Tibial nerve (tissue), 4 donors: ENCODE measurements at regions not wholly inside any gene's neighbourhood (a gene's known extent, or its start where the extent isn't known, plus 50 kb on each side); places are given as distances from the start of the nearest gene placed in this dataset.
A peak's percentile ranks its signal among the peaks of the same experiment; 100 is the strongest.

Experiments used
- DNase-seq, 2 donors: peaks; one replicate each; pipeline ENCODE4 v3.0.0-alpha.2; 2019; ENCODE audit warnings: low spot score in 2 of 2
- H3K27ac ChIP-seq, 4 donors: fragments of 200-600 bp; sonication (generic) in 3 of 4; one replicate each; pipeline ENCODE4 v1.5.1; 2017 to 2019; ENCODE audit warnings: mild to moderate bottlenecking in 1 of 4
- H3K27me3 ChIP-seq, 2 donors: fragments of 200-600 bp; sonication (generic) in 1 of 2; one replicate each; pipeline versions ENCODE4 v1.5.1 to v1.6.0; 2017 to 2019
- H3K36me3 ChIP-seq, 3 donors: fragments of 200-600 bp; sonication (generic); one replicate each; pipeline ENCODE4 v1.5.1; 2018 to 2019
- H3K4me1 ChIP-seq, 4 donors: fragments of 200-600 bp; sonication (generic) in 3 of 4; one replicate each; pipeline ENCODE4 v1.5.1; 2017 to 2019
- H3K4me3 ChIP-seq, 4 donors: fragments of 200-600 bp; sonication (generic) in 3 of 4; one replicate each; pipeline ENCODE4 v1.5.1; 2017 to 2019; ENCODE audit warnings: mild to moderate bottlenecking in 1 of 4, moderate library complexity in 1 of 4
- H3K9me3 ChIP-seq, 4 donors: fragments of 200-600 bp; sonication (generic) in 3 of 4; one replicate each; pipeline ENCODE4 v1.5.1; 2017 to 2019
- EP300 ChIP-seq, 2 donors: sonication (generic); formaldehyde crosslinking; IDR thresholded peaks; one replicate each; pipeline ENCODE4 v1.6.1; 2017; ENCODE audit warnings: antibody characterized with exemption in 2 of 2, mild to moderate bottlenecking in 1 of 2
- POLR2A ChIP-seq, 2 donors: fragments of 450-650 bp; IDR thresholded peaks; one replicate each; pipeline ENCODE4 v1.6.1; 2017; ENCODE audit warnings: antibody characterized with exemption in 2 of 2, mild to moderate bottlenecking in 2 of 2, moderate library complexity in 2 of 2
- WGBS, 2 donors: methylation state at CpG; one replicate each; pipeline ENCODE4 v1.1.5; 2018; 5-methylcytosine and 5-hydroxymethylcytosine counted together
- TF ChIP-seq, protein P1 (sequence below), 5 experiments: fragments of 200-600 bp in 3 of 5; fragments of 450-650 bp in 2 of 5; sonication (generic) in 3 of 5; IDR thresholded peaks; one replicate each; pipeline ENCODE4 v1.5.1; 2016 to 2019; ENCODE audit warnings: antibody characterized with exemption in 5 of 5, mild to moderate bottlenecking in 3 of 5, moderate library complexity in 2 of 5

DNA sequence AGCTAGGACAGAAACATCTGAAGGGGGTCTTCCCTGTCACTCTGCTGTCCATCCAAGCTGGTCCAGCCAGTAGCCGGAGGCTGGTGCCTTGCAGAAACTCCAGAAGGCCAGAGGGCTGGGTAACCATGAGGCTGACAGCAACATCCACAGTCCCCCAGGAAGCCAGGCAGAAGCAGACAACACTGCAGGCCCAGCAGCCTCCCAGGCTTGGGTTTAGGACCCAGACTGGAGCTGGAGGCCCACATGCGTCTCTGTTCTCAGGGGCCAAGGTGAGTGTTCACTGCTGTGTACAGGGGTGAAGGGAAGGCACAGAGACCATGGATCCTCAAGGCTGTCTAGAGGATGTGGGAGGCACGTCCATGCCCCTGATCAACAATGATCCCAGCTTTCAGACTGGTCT is 136.4 kb upstream of the PRMT8 start:
- H3K36me3 ChIP-seq, result no peaks in the 10 kb centered on the region
- WGBS, 2 donors, result 89% methylated on average over 1 to 3 of the region's 3 CpGs
- no peak for DNase-seq
- H3K4me1 ChIP-seq, result no peaks in the 10 kb centered on the region
- H3K4me3 ChIP-seq, result no peak overlapping the region
- H3K9me3 ChIP-seq, result no peaks in the 10 kb centered on the region
- TF ChIP-seq, protein P1, sequence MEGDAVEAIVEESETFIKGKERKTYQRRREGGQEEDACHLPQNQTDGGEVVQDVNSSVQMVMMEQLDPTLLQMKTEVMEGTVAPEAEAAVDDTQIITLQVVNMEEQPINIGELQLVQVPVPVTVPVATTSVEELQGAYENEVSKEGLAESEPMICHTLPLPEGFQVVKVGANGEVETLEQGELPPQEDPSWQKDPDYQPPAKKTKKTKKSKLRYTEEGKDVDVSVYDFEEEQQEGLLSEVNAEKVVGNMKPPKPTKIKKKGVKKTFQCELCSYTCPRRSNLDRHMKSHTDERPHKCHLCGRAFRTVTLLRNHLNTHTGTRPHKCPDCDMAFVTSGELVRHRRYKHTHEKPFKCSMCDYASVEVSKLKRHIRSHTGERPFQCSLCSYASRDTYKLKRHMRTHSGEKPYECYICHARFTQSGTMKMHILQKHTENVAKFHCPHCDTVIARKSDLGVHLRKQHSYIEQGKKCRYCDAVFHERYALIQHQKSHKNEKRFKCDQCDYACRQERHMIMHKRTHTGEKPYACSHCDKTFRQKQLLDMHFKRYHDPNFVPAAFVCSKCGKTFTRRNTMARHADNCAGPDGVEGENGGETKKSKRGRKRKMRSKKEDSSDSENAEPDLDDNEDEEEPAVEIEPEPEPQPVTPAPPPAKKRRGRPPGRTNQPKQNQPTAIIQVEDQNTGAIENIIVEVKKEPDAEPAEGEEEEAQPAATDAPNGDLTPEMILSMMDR (IDR thresholded peaks at IDR 0.05), result no peak
- TF ChIP-seq EP300 (IDR thresholded peaks at IDR 0.05), result no peak
- TF ChIP-seq POLR2A (IDR thresholded peaks at IDR 0.05), result no peak
- H3K27me3 ChIP-seq, result peaks cover 0 to 4% of the 10 kb centered on the region in 2 donors
- no peak overlapping the region for H3K27ac ChIP-seq

DNA sequence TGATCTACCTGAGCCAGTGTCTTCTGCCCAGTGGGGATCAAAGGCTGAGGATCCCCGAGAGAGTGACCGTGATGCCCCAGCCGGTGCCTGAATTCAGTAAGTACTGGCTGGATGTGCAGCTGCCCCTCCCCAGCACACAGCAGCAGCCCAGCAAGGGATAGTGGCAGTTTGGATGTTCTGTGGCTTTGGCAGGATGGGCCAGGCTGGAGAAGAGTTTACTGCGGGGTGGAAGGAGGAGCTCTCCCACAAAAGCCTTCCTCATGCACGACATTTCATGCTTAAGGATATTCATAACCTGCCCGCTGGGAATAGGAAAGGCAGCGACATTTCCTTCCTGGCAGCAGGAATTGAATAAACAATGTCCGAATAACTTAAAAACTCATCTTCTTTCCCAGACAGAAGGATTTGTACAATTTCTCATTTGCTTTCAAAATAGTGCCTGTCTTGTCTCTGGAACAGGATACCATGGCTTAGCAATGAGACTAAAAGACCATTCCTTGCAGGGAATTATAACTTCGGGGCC is 135.6 kb upstream of the PRMT8 start:
- DNase-seq, result no peak
- Histone ChIP-seq H3K4me3 (no peak overlapping the region), H3K4me1 (no peaks in the 10 kb centered on the region)

DNA sequence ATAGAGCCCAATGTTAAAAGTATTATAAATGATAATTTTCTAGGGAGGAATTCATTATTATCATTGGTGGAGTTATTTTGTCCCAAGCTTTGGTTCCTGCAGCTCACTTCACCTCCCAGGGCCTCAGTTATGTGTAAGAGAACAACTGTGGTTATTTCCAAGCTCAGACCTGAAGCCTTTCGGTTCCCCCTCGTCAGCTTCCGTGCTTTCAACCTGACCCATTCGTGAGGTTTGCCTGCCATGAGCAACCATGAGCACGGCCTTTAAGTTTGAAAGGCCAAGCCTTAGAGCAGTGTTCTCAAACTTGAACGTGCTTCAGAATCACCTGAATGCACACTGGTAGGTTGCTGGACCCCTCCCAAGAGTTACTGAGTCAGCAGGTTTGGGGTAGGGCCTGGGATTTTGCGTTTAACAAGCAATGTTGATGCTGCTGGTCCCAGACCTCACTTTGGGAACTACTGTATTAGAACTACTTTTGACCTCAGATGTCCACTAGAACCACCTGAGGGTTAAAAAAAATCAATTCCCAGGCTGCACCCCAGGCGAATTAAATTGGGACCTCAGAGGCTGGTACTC is 133.0 kb upstream of the PRMT8 start:
- H3K4me3 ChIP-seq, result no peak overlapping the region
- H3K4me1 ChIP-seq, result no peaks in the 10 kb centered on the region
- no peak for TF ChIP-seq POLR2A (IDR thresholded peaks at IDR 0.05)
- TF ChIP-seq, protein P1 (IDR thresholded peaks at IDR 0.05), result no peak
- TF ChIP-seq EP300 (IDR thresholded peaks at IDR 0.05), result no peak
- WGBS, 2 donors, result 78 to 85% methylated on average over 8 of the region's 8 CpGs
- DNase-seq, result no peak
- no peaks in the 10 kb centered on the region for H3K9me3 ChIP-seq
- H3K27me3 ChIP-seq, result peaks cover 0 to 4% of the 10 kb centered on the region in 2 donors
- H3K27ac ChIP-seq, result no peak overlapping the region
- H3K36me3 ChIP-seq, result no peaks in the 10 kb centered on the region

More for the DNA sequence above, 135.6 kb upstream of the PRMT8 start:
- Histone ChIP-seq H3K27ac (no peak overlapping the region), H3K9me3 (no peaks in the 10 kb centered on the region), H3K36me3 (no peaks in the 10 kb centered on the region), H3K27me3 (peaks cover 0 to 4% of the 10 kb centered on the region in 2 donors)
- 54 to 61% methylated on average over 9 of the region's 9 CpGs for WGBS, 2 donors
- no peak for TF ChIP-seq POLR2A (IDR thresholded peaks at IDR 0.05)
- TF ChIP-seq, protein P1 (IDR thresholded peaks at IDR 0.05), result no peak
- TF ChIP-seq EP300 (IDR thresholded peaks at IDR 0.05), result no peak

DNA sequence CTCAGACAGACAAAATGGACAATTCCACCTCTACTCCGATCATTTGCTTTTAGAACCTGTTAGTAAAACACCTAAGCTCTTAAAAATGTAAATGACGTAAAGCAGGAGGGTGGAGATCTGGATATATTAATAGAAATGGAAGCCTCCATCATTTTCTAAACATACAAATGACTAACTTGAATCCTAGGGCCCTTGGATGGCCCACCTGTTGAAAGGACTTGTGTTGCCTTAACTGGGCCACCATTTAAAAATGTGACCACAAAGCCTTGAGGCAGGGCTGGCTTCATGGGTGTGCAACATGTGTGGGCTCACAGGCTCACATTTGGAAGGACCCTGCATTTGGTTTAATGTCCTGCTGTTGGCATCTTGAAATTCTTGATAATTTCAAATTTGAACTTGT is 131.5 kb upstream of the PRMT8 start:
- no peak for DNase-seq

DNA sequence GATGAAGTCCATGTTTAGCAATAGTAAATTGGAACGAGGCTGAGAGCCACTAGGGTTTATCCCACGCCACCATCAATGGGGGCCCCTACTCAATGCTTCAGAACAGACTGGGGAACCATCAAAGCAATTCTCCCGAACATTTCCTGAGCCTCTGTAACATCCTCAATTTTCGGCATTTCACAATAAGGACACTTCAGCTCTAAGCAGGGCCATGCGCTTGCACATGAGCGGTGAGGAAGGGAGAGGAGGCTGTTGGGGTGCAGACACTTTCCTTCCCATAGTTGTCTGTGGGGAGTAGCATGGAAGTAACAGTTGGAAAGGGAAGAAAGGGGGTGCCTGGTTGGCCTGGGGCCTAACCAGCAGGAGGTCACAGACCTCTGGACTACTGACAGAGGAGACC is 129.9 kb upstream of the PRMT8 start:
- 83 to 89% methylated on average over 6 of the region's 6 CpGs for WGBS, 2 donors
- peaks cover 0 to 19% of the 10 kb centered on the region in 2 donors for H3K27me3 ChIP-seq

More for the DNA sequence above, 131.5 kb upstream of the PRMT8 start:
- Histone ChIP-seq H3K36me3 (no peaks in the 10 kb centered on the region), H3K27me3 (peaks cover 0 to 8% of the 10 kb centered on the region in 2 donors), H3K4me1 (no peaks in the 10 kb centered on the region), H3K9me3 (no peaks in the 10 kb centered on the region), H3K4me3 (no peak overlapping the region), H3K27ac (no peak overlapping the region)
- WGBS, 2 donors, result 92 to 93% methylated on average over 2 of the region's 2 CpGs
- TF ChIP-seq EP300 (IDR thresholded peaks at IDR 0.05) (no peak), POLR2A (IDR thresholded peaks at IDR 0.05) (no peak)
- TF ChIP-seq, protein P1 (IDR thresholded peaks at IDR 0.05), result no peak

More for the DNA sequence above, 129.9 kb upstream of the PRMT8 start:
- H3K4me1 ChIP-seq, result peaks cover 0 to 16% (median 2%) of the 10 kb centered on the region in 4 donors
- H3K9me3 ChIP-seq, result no peaks in the 10 kb centered on the region
- no peak overlapping the region for H3K27ac ChIP-seq
- no peak for TF ChIP-seq POLR2A (IDR thresholded peaks at IDR 0.05)
- TF ChIP-seq, protein P1 (IDR thresholded peaks at IDR 0.05), result no peak
- TF ChIP-seq EP300 (IDR thresholded peaks at IDR 0.05), result peak in 1 of 2 donors; percentile 30
- no peak for DNase-seq
- no peak overlapping the region for H3K4me3 ChIP-seq
- no peaks in the 10 kb centered on the region for H3K36me3 ChIP-seq
